H9 (cell line): ENCODE measurements at regions not wholly inside any gene's neighbourhood (a gene's known extent, or its start where the extent isn't known, plus 50 kb on each side); places are given as distances from the start of the nearest gene placed in this dataset.

Experiments
- DNase-seq: peaks from one replicate; pipeline ENCODE4 v3.0.0-alpha.2; 2017
- H2AFZ ChIP-seq: one replicate; pipeline ENCODE4 v1.6.1; 2013; ENCODE audit warnings: mild to moderate bottlenecking, low read length, control low read depth, moderate library complexity
- H2AK5ac ChIP-seq: 2 replicates; pipeline ENCODE4 v1.6.1; 2013; ENCODE audit warnings: low read length, control low read depth, mixed read lengths; ENCODE audit not compliant: insufficient read length
- H2BK120ac ChIP-seq: one replicate; pipeline ENCODE4 v1.6.1; 2013; ENCODE audit warnings: low read depth, mild to moderate bottlenecking, low read length, control low read depth, inconsistent platforms; ENCODE audit not compliant: poor library complexity, severe bottlenecking
- H2BK12ac ChIP-seq: 2 replicates; pipeline ENCODE4 v1.6.1; 2013; ENCODE audit warnings: low read length, control low read depth, mixed read lengths, low read depth; ENCODE audit not compliant: insufficient read length
- H2BK15ac ChIP-seq: 2 replicates; pipeline ENCODE4 v1.6.1; 2013; ENCODE audit warnings: low read depth, low read length, control low read depth
- H2BK20ac ChIP-seq: one replicate; pipeline ENCODE4 v1.6.1; 2013; ENCODE audit warnings: low read depth, mild to moderate bottlenecking, low read length, control low read depth, inconsistent platforms; ENCODE audit not compliant: poor library complexity, severe bottlenecking
- H2BK5ac ChIP-seq: 2 replicates; pipeline ENCODE4 v1.6.1; 2013; ENCODE audit warnings: low read length, control low read depth, mixed read lengths; ENCODE audit not compliant: insufficient read length
- H3K14ac ChIP-seq: 2 replicates; pipeline ENCODE4 v1.6.1; 2013; ENCODE audit warnings: low read length, control low read depth; ENCODE audit not compliant: insufficient read depth
- H3K18ac ChIP-seq: 2 replicates; pipeline ENCODE4 v1.6.1; 2013; ENCODE audit warnings: low read depth, mild to moderate bottlenecking, mixed read lengths, low read length, control low read depth; ENCODE audit not compliant: insufficient read length
- H3K23ac ChIP-seq: 2 replicates; pipeline ENCODE4 v1.6.1; 2013; ENCODE audit warnings: low read length, control low read depth, mixed read lengths, low read depth; ENCODE audit not compliant: insufficient read length
- H3K23me2 ChIP-seq: 2 replicates; pipeline ENCODE4 v1.6.1; 2013; ENCODE audit warnings: low read depth, mild to moderate bottlenecking, mixed read lengths, low read length, control low read depth; ENCODE audit not compliant: insufficient read length, poor library complexity, severe bottlenecking
- H3K27ac ChIP-seq: 2 replicates; pipeline ENCODE4 v1.5.1; 2013; ENCODE audit warnings: low read length, control low read depth, mixed read lengths, low read depth; ENCODE audit not compliant: insufficient read length
- H3K27me3 ChIP-seq: 2 replicates; pipeline ENCODE4 v1.6.1; 2013; ENCODE audit warnings: low read length, control low read depth, inconsistent platforms; ENCODE audit not compliant: insufficient read depth
- H3K4ac ChIP-seq: 2 replicates; pipeline ENCODE4 v1.6.1; 2013; ENCODE audit warnings: low read depth, mild to moderate bottlenecking, control low read depth, inconsistent platforms, low read length, moderate library complexity
- H3K4me1 ChIP-seq: 2 replicates; pipeline ENCODE4 v1.6.1; 2013; ENCODE audit warnings: low read length, control low read depth, inconsistent platforms; ENCODE audit not compliant: insufficient read depth
- H3K4me2 ChIP-seq: 2 replicates; pipeline ENCODE4 v1.6.1; 2013; ENCODE audit warnings: low read length, control low read depth, mixed read lengths; ENCODE audit not compliant: insufficient read length, insufficient read depth
- H3K56ac ChIP-seq: 2 replicates; pipeline ENCODE4 v1.6.1; 2013; ENCODE audit warnings: low read depth, mild to moderate bottlenecking, mixed read lengths, low read length, control low read depth; ENCODE audit not compliant: insufficient read length
- H3K79me1 ChIP-seq: 2 replicates; pipeline ENCODE4 v1.6.1; 2013; ENCODE audit warnings: low read depth, mild to moderate bottlenecking, moderate library complexity, low read length, control low read depth, inconsistent platforms; ENCODE audit not compliant: insufficient read depth, poor library complexity, severe bottlenecking
- H3K79me2 ChIP-seq: 2 replicates; pipeline ENCODE4 v1.6.1; 2013; ENCODE audit warnings: low read length, control low read depth, inconsistent platforms; ENCODE audit not compliant: insufficient read depth
- H3K9ac ChIP-seq: 2 replicates; pipeline ENCODE4 v1.6.1; 2013; ENCODE audit warnings: low read length, control low read depth, mixed read lengths; ENCODE audit not compliant: insufficient read length; ENCODE audit errors: extremely low read depth
- H3K9me3 ChIP-seq: one replicate; pipeline ENCODE4 v1.6.1; 2013; ENCODE audit warnings: low read depth, low read length, inconsistent platforms; ENCODE audit not compliant: control insufficient read depth
- H3T11ph ChIP-seq: one replicate; pipeline ENCODE4 v1.6.1; 2013; ENCODE audit warnings: mild to moderate bottlenecking, low read length, control low read depth, inconsistent platforms
- H4K20me1 ChIP-seq: one replicate; pipeline ENCODE4 v1.6.1; 2013; ENCODE audit not compliant: control insufficient read depth, insufficient read length, insufficient read depth
- H4K5ac ChIP-seq: 2 replicates; pipeline ENCODE4 v1.6.1; 2013; ENCODE audit warnings: low read depth, mild to moderate bottlenecking, mixed read lengths, low read length, control low read depth; ENCODE audit not compliant: insufficient read length
- H4K8ac ChIP-seq: replicated peaks from 2 replicates; pipeline ENCODE4 v1.6.1; 2013; ENCODE audit warnings: low read length, control low read depth, mixed read lengths, low read depth; ENCODE audit not compliant: insufficient read length
- H4K91ac ChIP-seq: 2 replicates; pipeline ENCODE4 v1.6.1; 2013; ENCODE audit warnings: low read depth, mild to moderate bottlenecking, moderate library complexity, mixed read lengths, low read length, control low read depth; ENCODE audit not compliant: insufficient read length
- H3K27ac Mint-ChIP-seq, 3 experiments: 2 replicates in 2 of 3; 3 replicates in 1 of 3; pipeline ENCODE4 v1.8.0; 2020 to 2021; ENCODE audit warnings: mixed read lengths in 3 of 3, mild to moderate bottlenecking in 1 of 3, moderate library complexity in 1 of 3
- H3K27me3 Mint-ChIP-seq: 2 replicates; pipeline ENCODE4 v1.8.0; 2021; ENCODE audit warnings: low read depth, mild to moderate bottlenecking, moderate library complexity, mixed read lengths
- H3K36me3 Mint-ChIP-seq, 3 experiments: 2 replicates in 2 of 3; 3 replicates in 1 of 3; pipeline ENCODE4 v1.8.0; 2020 to 2021; ENCODE audit warnings: low read depth in 3 of 3, mixed read lengths in 3 of 3; ENCODE audit not compliant: insufficient read depth in 1 of 3
- H3K4me1 Mint-ChIP-seq, 2 experiments: 2 replicates each; pipeline ENCODE4 v1.8.0; 2020; ENCODE audit warnings: mixed read lengths in 2 of 2
- H3K4me3 Mint-ChIP-seq, 2 experiments: 2 replicates in 1 of 2; 3 replicates in 1 of 2; pipeline ENCODE4 v1.8.0; 2020 to 2021; ENCODE audit warnings: mild to moderate bottlenecking in 2 of 2, mixed read lengths in 2 of 2, moderate library complexity in 1 of 2
- H3K9me3 Mint-ChIP-seq, 2 experiments: 2 replicates in 1 of 2; 3 replicates in 1 of 2; pipeline ENCODE4 v1.8.0; 2020; ENCODE audit warnings: mild to moderate bottlenecking in 2 of 2, mixed read lengths in 2 of 2, moderate library complexity in 1 of 2
- CTCF ChIP-seq: fragments of 200-600 bp; sonication (generic); conservative IDR thresholded peaks from 3 replicates; pipeline ENCODE4 v1.8.0; 2021; ENCODE audit warnings: antibody characterized with exemption, mild to moderate bottlenecking
- WGBS: extraction: QIAGEN DNeasy Blood & Tissue Kit; methylation state at CpG from one replicate; pipeline ENCODE4 v1.1.7; 2013; ENCODE audit warnings: missing lambda C conversion rate, low lambda C conversion rate, mixed read lengths; ENCODE audit not compliant: insufficient read length; ENCODE audit errors: extremely low coverage; 5-methylcytosine and 5-hydroxymethylcytosine counted together

- no peak overlapping the region for H4K8ac ChIP-seq
- no peaks in the 10 kb centered on the region for H3K23me2 ChIP-seq
- no peak overlapping the region for H3K9ac ChIP-seq
- H4K91ac ChIP-seq = no peak overlapping the region
- Mint-ChIP-seq H3K4me1 (peaks cover 40 to 47% of the 10 kb centered on the region in 2 experiments), H3K27ac (no peak overlapping the region), H3K4me3 (no peak overlapping the region), H3K27me3 (no peaks in the 10 kb centered on the region), H3K9me3 (no peaks in the 10 kb centered on the region), H3K36me3 (peaks cover 0 to 3% (median 0%) of the 10 kb centered on the region in 3 experiments; a peak in 2 of 7 replicates)
- H4K20me1 ChIP-seq = no peaks in the 10 kb centered on the region
- H3T11ph ChIP-seq = no peak overlapping the region
- no peak overlapping the region for H3K14ac ChIP-seq
- no peaks in the 10 kb centered on the region for H3K9me3 ChIP-seq
- H2BK120ac ChIP-seq = no peak overlapping the region
- no peak overlapping the region for H3K4ac ChIP-seq
- no peak for TF ChIP-seq CTCF
- no peak overlapping the region for H3K23ac ChIP-seq
- H3K27me3 ChIP-seq = no peaks in the 10 kb centered on the region
- no peaks in the 10 kb centered on the region for H3K4me1 ChIP-seq
- no peaks in the 10 kb centered on the region for H3K79me2 ChIP-seq
- H3K18ac ChIP-seq = no peak overlapping the region
- H3K4me2 ChIP-seq = no peak overlapping the region
- no peak overlapping the region for H2AK5ac ChIP-seq
- DNase-seq = no peak
- no peaks in the 10 kb centered on the region for H3K79me1 ChIP-seq
- no peak overlapping the region for H2BK15ac ChIP-seq
- no peak overlapping the region for H4K5ac ChIP-seq
- H2BK20ac ChIP-seq = no peak overlapping the region
- H3K27ac ChIP-seq = no peak overlapping the region
- no CpG with 5 or more reads among the region's 3 CpGs for WGBS
- no peak overlapping the region for H2AFZ ChIP-seq
- H2BK5ac ChIP-seq = no peak overlapping the region
- H2BK12ac ChIP-seq = no peak overlapping the region
- no peak overlapping the region for H3K56ac ChIP-seq
These were observed 459.4 kb upstream of the HNRNPA3 start for GRCh38 chr2:176753205-176753604.
